ENCODE measurements at regions not wholly inside any gene's neighbourhood (a gene's known extent, or its start where the extent isn't known, plus 50 kb on each side); places are given as distances from the start of the nearest gene placed in this dataset.

GRCh38 chr13:30841154-30841553, 64.9 kb upstream of the MEDAG start:
- H3K9me3 ChIP-seq = no peaks in the 10 kb centered on the region
- peaks cover 6% of the 10 kb centered on the region for H3K4me1 ChIP-seq (ENCODE audit: insufficient read depth)
- H3K36me3 ChIP-seq = no peaks in the 10 kb centered on the region
- 71 to 84% (median 80%) methylated on average over 5 of the region's 5 CpGs for whole genome bisulfite sequencing, 3 donors
- H3K4me3 ChIP-seq = no peak overlapping the region
- no peak overlapping the region for H3K27ac ChIP-seq
- no peak for TF ChIP-seq POLR2A (IDR thresholded peaks at IDR 0.05)
- DNase-seq = no peak
- no peaks in the 10 kb centered on the region for H3K27me3 ChIP-seq
- intact Hi-C loops (cut with DNase I) = no loop called here

GRCh38 chr13:30843548-30843947, 62.5 kb upstream of the MEDAG start:
- Histone ChIP-seq H3K36me3 (no peaks in the 10 kb centered on the region), H3K9me3 (no peaks in the 10 kb centered on the region), H3K4me1 (ENCODE audit: insufficient read depth) (no peaks in the 10 kb centered on the region), H3K27ac (no peak overlapping the region), H3K4me3 (no peak overlapping the region), H3K27me3 (no peaks in the 10 kb centered on the region)
- no peak for DNase-seq
- TF ChIP-seq, protein P1, sequence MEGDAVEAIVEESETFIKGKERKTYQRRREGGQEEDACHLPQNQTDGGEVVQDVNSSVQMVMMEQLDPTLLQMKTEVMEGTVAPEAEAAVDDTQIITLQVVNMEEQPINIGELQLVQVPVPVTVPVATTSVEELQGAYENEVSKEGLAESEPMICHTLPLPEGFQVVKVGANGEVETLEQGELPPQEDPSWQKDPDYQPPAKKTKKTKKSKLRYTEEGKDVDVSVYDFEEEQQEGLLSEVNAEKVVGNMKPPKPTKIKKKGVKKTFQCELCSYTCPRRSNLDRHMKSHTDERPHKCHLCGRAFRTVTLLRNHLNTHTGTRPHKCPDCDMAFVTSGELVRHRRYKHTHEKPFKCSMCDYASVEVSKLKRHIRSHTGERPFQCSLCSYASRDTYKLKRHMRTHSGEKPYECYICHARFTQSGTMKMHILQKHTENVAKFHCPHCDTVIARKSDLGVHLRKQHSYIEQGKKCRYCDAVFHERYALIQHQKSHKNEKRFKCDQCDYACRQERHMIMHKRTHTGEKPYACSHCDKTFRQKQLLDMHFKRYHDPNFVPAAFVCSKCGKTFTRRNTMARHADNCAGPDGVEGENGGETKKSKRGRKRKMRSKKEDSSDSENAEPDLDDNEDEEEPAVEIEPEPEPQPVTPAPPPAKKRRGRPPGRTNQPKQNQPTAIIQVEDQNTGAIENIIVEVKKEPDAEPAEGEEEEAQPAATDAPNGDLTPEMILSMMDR (IDR thresholded peaks at IDR 0.05) = no peak
- TF ChIP-seq EP300 (IDR thresholded peaks at IDR 0.05) (no peak), POLR2A (IDR thresholded peaks at IDR 0.05) (no peak)
- intact Hi-C loops (cut with DNase I) = no loop called here
- 64 to 79% (median 69%) methylated on average over 4 of the region's 4 CpGs for WGBS, 3 donors

DNA sequence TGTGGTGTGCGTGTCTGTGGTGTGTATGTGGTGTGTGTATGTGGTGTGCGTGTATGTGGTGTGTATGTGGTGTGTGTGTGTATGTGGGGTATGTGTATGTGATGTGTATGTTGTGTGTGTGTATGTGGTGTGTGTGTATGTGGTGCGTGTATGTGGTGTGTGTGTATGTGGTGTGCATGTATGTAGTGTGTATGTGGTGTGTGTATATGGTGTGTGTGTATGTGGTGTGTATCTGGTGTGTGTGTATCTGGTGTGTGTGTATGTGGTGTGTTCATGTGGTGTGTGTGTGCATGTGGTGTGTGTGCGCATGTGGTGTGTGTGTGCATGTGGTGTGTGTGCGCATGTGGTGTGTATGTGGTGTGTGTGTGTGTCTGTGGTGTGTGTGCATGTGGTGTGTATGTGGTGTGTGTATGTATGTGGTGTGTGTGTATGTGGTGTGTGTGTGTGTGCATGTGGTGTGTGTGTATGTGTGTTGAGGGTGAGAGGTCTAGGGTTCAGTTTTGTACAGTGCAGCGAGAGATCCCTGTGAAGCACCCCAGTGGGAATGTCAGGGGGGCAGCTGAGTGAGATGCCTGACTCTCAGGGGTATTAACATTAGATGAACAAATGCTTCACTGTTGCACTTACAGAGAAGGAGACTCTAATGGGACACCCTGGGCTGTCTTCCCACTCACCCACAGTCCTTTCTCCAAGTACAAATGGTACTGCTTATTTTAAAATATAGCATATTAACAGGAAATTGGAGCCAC, 61.3 kb upstream of the MEDAG start:
- Histone ChIP-seq H3K4me1 (ENCODE audit: insufficient read depth) (no peaks in the 10 kb centered on the region), H3K27me3 (no peaks in the 10 kb centered on the region), H3K27ac (no peak overlapping the region), H3K9me3 (no peaks in the 10 kb centered on the region), H3K4me3 (no peak overlapping the region), H3K36me3 (no peaks in the 10 kb centered on the region)
- TF ChIP-seq, protein P1 (IDR thresholded peaks at IDR 0.05) = no peak
- no peak for TF ChIP-seq EP300 (IDR thresholded peaks at IDR 0.05)
- no peak for TF ChIP-seq POLR2A (IDR thresholded peaks at IDR 0.05)
- WGBS, 3 donors = 91 to 96% (median 96%) methylated on average over 6 of the region's 6 CpGs
- DNase-seq = no peak
- intact Hi-C loops (cut with DNase I) = no loop called here

GRCh38 chr13:30845297-30846214, 60.5 kb upstream of the MEDAG start:
- Histone ChIP-seq H3K27ac (no peak overlapping the region), H3K4me3 (no peak overlapping the region), H3K4me1 (ENCODE audit: insufficient read depth) (no peaks in the 10 kb centered on the region), H3K9me3 (no peaks in the 10 kb centered on the region), H3K27me3 (no peaks in the 10 kb centered on the region), H3K36me3 (no peaks in the 10 kb centered on the region)
- 57 to 68% (median 62%) methylated on average over 11 of the region's 11 CpGs for WGBS, 3 donors
- DNase-seq = no peak
- TF ChIP-seq POLR2A (IDR thresholded peaks at IDR 0.05) (no peak), EP300 (IDR thresholded peaks at IDR 0.05) (no peak)
- TF ChIP-seq, protein P1 (IDR thresholded peaks at IDR 0.05) = no peak
- intact Hi-C loops (cut with DNase I) = no loop called here
